GM21360 (cell line): ENCODE measurements at regions not wholly inside any gene's neighbourhood (a gene's known extent, or its start where the extent isn't known, plus 50 kb on each side); places are given as distances from the start of the nearest gene placed in this dataset.

ENCODE experiments used
- ATAC-seq: cut with Tn5 transposase; IDR thresholded peaks from one replicate; pipeline ENCODE4 v1.9.1; 2021; ENCODE audit warnings: mild to moderate bottlenecking, moderate library complexity; ENCODE audit not compliant: unreplicated experiment

- ATAC-seq, result no peak
Observed at GRCh38 chr4:114497116-114497515, 101.5 kb upstream of the UGT8 start.

- no peak for ATAC-seq
Observed at GRCh38 chr4:114509340-114509739, 89.3 kb upstream of the UGT8 start.

GRCh38 chr4:114512595-114513295, 85.9 kb upstream of the UGT8 start:
- no peak for ATAC-seq

GRCh38 chr4:114519368-114519767, 79.2 kb upstream of the UGT8 start:
- no peak for ATAC-seq

- no peak for ATAC-seq
Observed at GRCh38 chr4:114527170-114527569, 71.4 kb upstream of the UGT8 start.

- ATAC-seq, result no peak
Observed at GRCh38 chr4:114527637-114528036, 71.0 kb upstream of the UGT8 start.

GRCh38 chr4:114535725-114536124, 62.9 kb upstream of the UGT8 start:
- ATAC-seq, result no peak

- ATAC-seq, result no peak
Observed at GRCh38 chr4:114537352-114537751, 61.3 kb upstream of the UGT8 start.

GRCh38 chr4:114538012-114538617, 60.5 kb upstream of the UGT8 start:
- ATAC-seq, result no peak

- ATAC-seq, result no peak
Observed at GRCh38 chr4:114539985-114540384, 58.6 kb upstream of the UGT8 start.

GRCh38 chr4:114547340-114548134, 51.1 kb upstream of the UGT8 start:
- ATAC-seq, result peak; percentile 76
